ENCODE measurements at regions not wholly inside any gene's neighbourhood (a gene's known extent, or its start where the extent isn't known, plus 50 kb on each side); places are given as distances from the start of the nearest gene placed in this dataset.

GRCh38 chr2:105972246-105972645, 221.9 kb downstream of the UXS1 start:
- TF ChIP-seq CTCF (IDR thresholded peaks at IDR 0.05) = no peak
- no peak for TF ChIP-seq EZH2 (IDR thresholded peaks at IDR 0.05)

Measured in neural progenitor cell (in vitro differentiated cells).